NCI-H82 treated with DMSO at 0.1 percent for 48 hours (cell line): ENCODE measurements at regions not wholly inside any gene's neighbourhood (a gene's known extent, or its start where the extent isn't known, plus 50 kb on each side); places are given as distances from the start of the nearest gene placed in this dataset.
"Not testable (repeated sequence)": the region's sequence is repeated elsewhere in the genome, so short reads cannot be mapped to it uniquely, and the experiment has no call there.

Experiments used
- DNase-seq: peaks from one replicate; lab custom pipeline; 2025; ENCODE audit not compliant: unreplicated experiment; lab: John Stamatoyannopoulos, UW

GRCh38 chr1:5688081-5689077, 303.8 kb downstream of the NPHP4 start:
- DNase-seq: no peak

GRCh38 chr1:5686925-5687706, 305.1 kb downstream of the NPHP4 start:
- no peak for DNase-seq

- no peak for DNase-seq
Observed at GRCh38 chr1:5686195-5686594, 306.0 kb downstream of the NPHP4 start.

- DNase-seq: no peak
Observed at GRCh38 chr1:5685446-5686040, 306.7 kb downstream of the NPHP4 start.

GRCh38 chr1:5684791-5685190, 307.4 kb downstream of the NPHP4 start:
- DNase-seq: no peak

- no peak for DNase-seq
Observed at GRCh38 chr1:5683446-5683845, 308.8 kb downstream of the NPHP4 start.

- no peak for DNase-seq
Observed at GRCh38 chr1:5682626-5683225, 309.5 kb downstream of the NPHP4 start.

- DNase-seq: no peak
Observed at GRCh38 chr1:5681654-5682053, 310.6 kb downstream of the NPHP4 start.

- no peak for DNase-seq
Observed at GRCh38 chr1:5680600-5680999, 311.6 kb downstream of the NPHP4 start.

GRCh38 chr1:5678759-5679158, 313.5 kb downstream of the NPHP4 start:
- no peak for DNase-seq

- not testable (repeated sequence) for DNase-seq
Observed at GRCh38 chr1:5672355-5672754, 319.9 kb downstream of the NPHP4 start.

- no peak for DNase-seq
Observed at GRCh38 chr1:5670590-5671350, 321.5 kb downstream of the NPHP4 start.

- DNase-seq: no peak
Observed at GRCh38 chr1:5667513-5668325, 324.5 kb downstream of the NPHP4 start.

- DNase-seq: no peak
Observed at GRCh38 chr1:5664906-5665875, 327.0 kb downstream of the NPHP4 start.

- no peak for DNase-seq
Observed at GRCh38 chr1:5664081-5664768, 328.0 kb downstream of the NPHP4 start.

GRCh38 chr1:5662744-5663126, 329.5 kb downstream of the NPHP4 start:
- DNase-seq: no peak

- no peak for DNase-seq
Observed at GRCh38 chr1:5662086-5662743, 330.0 kb downstream of the NPHP4 start.
